Midbrain (tissue), 1 donor: ENCODE measurements at regions not wholly inside any gene's neighbourhood (a gene's known extent, or its start where the extent isn't known, plus 50 kb on each side); places are given as distances from the start of the nearest gene placed in this dataset.

ENCODE experiments used
- DNase-seq: peaks from one replicate; lab custom pipeline; 2025; lab: John Stamatoyannopoulos, UW

- no peak for DNase-seq
These were observed 747.8 kb downstream of the EFNB2 start for GRCh38 chr13:105787632-105788031.

GRCh38 chr13:105785436-105785835, 750.0 kb downstream of the EFNB2 start:
- DNase-seq: no peak

- no peak for DNase-seq
These were observed 752.2 kb downstream of the EFNB2 start for GRCh38 chr13:105783261-105783660.

- no peak for DNase-seq
These were observed 757.3 kb downstream of the EFNB2 start for GRCh38 chr13:105778196-105778595.

GRCh38 chr13:105774739-105775460, 760.6 kb downstream of the EFNB2 start:
- no peak for DNase-seq

- DNase-seq: no peak
These were observed 761.5 kb downstream of the EFNB2 start for GRCh38 chr13:105773863-105774538.

- no peak for DNase-seq
These were observed 762.2 kb downstream of the EFNB2 start for GRCh38 chr13:105773241-105773640.

- no peak for DNase-seq
These were observed 771.0 kb downstream of the EFNB2 start for GRCh38 chr13:105764486-105764885.

GRCh38 chr13:105763851-105764250, 771.6 kb downstream of the EFNB2 start:
- DNase-seq: no peak

GRCh38 chr13:105762096-105762495, 773.4 kb downstream of the EFNB2 start:
- no peak for DNase-seq

- no peak for DNase-seq
These were observed 776.3 kb downstream of the EFNB2 start for GRCh38 chr13:105758918-105759860.

- DNase-seq: no peak
These were observed 794.7 kb downstream of the EFNB2 start for GRCh38 chr13:105740739-105741138.

- DNase-seq: no peak
These were observed 797.8 kb downstream of the EFNB2 start for GRCh38 chr13:105737688-105738087.

- DNase-seq: no peak
These were observed 800.2 kb downstream of the EFNB2 start for GRCh38 chr13:105735281-105735680.

- no peak for DNase-seq
These were observed 802.5 kb downstream of the EFNB2 start for GRCh38 chr13:105732806-105733529.

- DNase-seq: no peak
These were observed 809.6 kb downstream of the EFNB2 start for GRCh38 chr13:105725887-105726286.

- DNase-seq: no peak
These were observed 814.4 kb downstream of the EFNB2 start for GRCh38 chr13:105721016-105721415.

GRCh38 chr13:105719859-105720258, 815.6 kb downstream of the EFNB2 start:
- DNase-seq: no peak

GRCh38 chr13:105709181-105709580, 826.3 kb downstream of the EFNB2 start:
- no peak for DNase-seq

GRCh38 chr13:105703843-105704242, 831.6 kb downstream of the EFNB2 start:
- DNase-seq: no peak

- no peak for DNase-seq
These were observed 833.0 kb downstream of the EFNB2 start for GRCh38 chr13:105702441-105702840.

- no peak for DNase-seq
These were observed 842.7 kb downstream of the EFNB2 start for GRCh38 chr13:105692769-105693168.
